Neuron (in vitro differentiated cells): ENCODE measurements at regions not wholly inside any gene's neighbourhood (a gene's known extent, or its start where the extent isn't known, plus 50 kb on each side); places are given as distances from the start of the nearest gene placed in this dataset.
"Not testable (repeated sequence)": the region's sequence is repeated elsewhere in the genome, so short reads cannot be mapped to it uniquely, and the experiment has no call there.

ENCODE experiments used
- H2AFZ ChIP-seq: one replicate; pipeline ENCODE4 v1.6.1; 2013; ENCODE audit warnings: low read depth, mild to moderate bottlenecking, inconsistent platforms, low read length, moderate library complexity
- H3K27me3 ChIP-seq: one replicate; pipeline ENCODE4 v1.6.1; 2013; ENCODE audit warnings: low read length; ENCODE audit not compliant: insufficient read depth
- H3K36me3 ChIP-seq: one replicate; pipeline ENCODE4 v1.6.1; 2013; ENCODE audit warnings: low read length; ENCODE audit not compliant: insufficient read depth
- H3K4me1 ChIP-seq: one replicate; pipeline ENCODE4 v1.6.1; 2013; ENCODE audit warnings: low read length; ENCODE audit not compliant: insufficient read depth
- H3K4me3 ChIP-seq: 2 replicates; pipeline ENCODE4 v1.5.1; 2013; ENCODE audit warnings: mild to moderate bottlenecking, low read length, moderate library complexity
- H3K9me3 ChIP-seq: one replicate; pipeline ENCODE4 v1.6.1; 2013; ENCODE audit warnings: low read length

- not testable (repeated sequence) for H3K27me3 ChIP-seq, H3K9me3 ChIP-seq, H3K4me3 ChIP-seq
Measured at GRCh38 chr14:71558943-71559342, 373.3 kb upstream of the RGS6 start.

GRCh38 chr14:71560751-71561150 is 371.5 kb upstream of the RGS6 start:
- peaks cover 9% of the 10 kb centered on the region for H3K4me1 ChIP-seq
- no peak overlapping the region for H2AFZ ChIP-seq
- no peaks in the 10 kb centered on the region for H3K9me3 ChIP-seq
- H3K27me3 ChIP-seq, result no peaks in the 10 kb centered on the region
- no peaks in the 10 kb centered on the region for H3K36me3 ChIP-seq
- H3K4me3 ChIP-seq, result no peak overlapping the region

More at GRCh38 chr14:71558943-71559342, 373.3 kb upstream of the RGS6 start:
- not testable (repeated sequence) for H3K36me3 ChIP-seq, H2AFZ ChIP-seq, H3K4me1 ChIP-seq

GRCh38 chr14:71563492-71564153 is 368.6 kb upstream of the RGS6 start:
- Histone ChIP-seq H3K36me3 (no peaks in the 10 kb centered on the region), H3K4me3 (no peak overlapping the region), H2AFZ (no peak overlapping the region), H3K9me3 (no peaks in the 10 kb centered on the region), H3K4me1 (peaks cover 30% of the 10 kb centered on the region), H3K27me3 (no peaks in the 10 kb centered on the region)

- H2AFZ ChIP-seq, result no peak overlapping the region
- no peak overlapping the region for H3K4me3 ChIP-seq
- no peaks in the 10 kb centered on the region for H3K27me3 ChIP-seq
- H3K36me3 ChIP-seq, result no peaks in the 10 kb centered on the region
- H3K4me1 ChIP-seq, result peaks cover 31% of the 10 kb centered on the region
- H3K9me3 ChIP-seq, result no peaks in the 10 kb centered on the region
Measured at GRCh38 chr14:71566276-71566675, 366.0 kb upstream of the RGS6 start.

- H3K36me3 ChIP-seq, H2AFZ ChIP-seq, H3K9me3 ChIP-seq, H3K27me3 ChIP-seq, H3K4me3 ChIP-seq: not testable (repeated sequence)
- peaks cover 31% of the 10 kb centered on the region for H3K4me1 ChIP-seq
Measured at GRCh38 chr14:71567499-71568133, 364.6 kb upstream of the RGS6 start.

GRCh38 chr14:71574976-71575375 is 357.3 kb upstream of the RGS6 start:
- Histone ChIP-seq H3K4me3 (no peak overlapping the region), H2AFZ (no peak overlapping the region), H3K36me3 (no peaks in the 10 kb centered on the region), H3K9me3 (no peaks in the 10 kb centered on the region), H3K4me1 (peaks cover 24% of the 10 kb centered on the region), H3K27me3 (no peaks in the 10 kb centered on the region)

GRCh38 chr14:71576472-71576871 is 355.8 kb upstream of the RGS6 start:
- H2AFZ ChIP-seq, result no peak overlapping the region
- H3K27me3 ChIP-seq, result no peaks in the 10 kb centered on the region
- no peaks in the 10 kb centered on the region for H3K36me3 ChIP-seq
- no peaks in the 10 kb centered on the region for H3K9me3 ChIP-seq
- H3K4me3 ChIP-seq, result no peak overlapping the region
- H3K4me1 ChIP-seq, result peaks cover 24% of the 10 kb centered on the region

- Histone ChIP-seq H2AFZ (no peak overlapping the region), H3K27me3 (no peaks in the 10 kb centered on the region), H3K9me3 (no peaks in the 10 kb centered on the region), H3K36me3 (no peaks in the 10 kb centered on the region), H3K4me1 (peaks cover 25% of the 10 kb centered on the region), H3K4me3 (no peak overlapping the region)
Measured at GRCh38 chr14:71579331-71579730, 352.9 kb upstream of the RGS6 start.

- no peaks in the 10 kb centered on the region for H3K9me3 ChIP-seq
- peaks cover 21% of the 10 kb centered on the region for H3K4me1 ChIP-seq
- no peaks in the 10 kb centered on the region for H3K27me3 ChIP-seq
Measured at GRCh38 chr14:71582705-71583104, 349.5 kb upstream of the RGS6 start.

GRCh38 chr14:71583194-71583593 is 349.0 kb upstream of the RGS6 start:
- H3K9me3 ChIP-seq, result no peaks in the 10 kb centered on the region

More at GRCh38 chr14:71582705-71583104, 349.5 kb upstream of the RGS6 start:
- H2AFZ ChIP-seq, result no peak overlapping the region
- H3K4me3 ChIP-seq, result no peak overlapping the region
- no peaks in the 10 kb centered on the region for H3K36me3 ChIP-seq

GRCh38 chr14:71583705-71584104 is 348.5 kb upstream of the RGS6 start:
- Histone ChIP-seq H3K4me1 (peaks cover 21% of the 10 kb centered on the region), H3K36me3 (no peaks in the 10 kb centered on the region), H3K9me3 (no peaks in the 10 kb centered on the region), H2AFZ (no peak overlapping the region), H3K4me3 (no peak overlapping the region), H3K27me3 (no peaks in the 10 kb centered on the region)

More at GRCh38 chr14:71583194-71583593, 349.0 kb upstream of the RGS6 start:
- no peaks in the 10 kb centered on the region for H3K27me3 ChIP-seq
- no peak overlapping the region for H2AFZ ChIP-seq
- H3K36me3 ChIP-seq, result no peaks in the 10 kb centered on the region
- no peak overlapping the region for H3K4me3 ChIP-seq
- H3K4me1 ChIP-seq, result peaks cover 21% of the 10 kb centered on the region

GRCh38 chr14:71585361-71585760 is 346.9 kb upstream of the RGS6 start:
- peak overlapping the region; percentile 43 for H3K4me3 ChIP-seq
- H3K27me3 ChIP-seq, result no peaks in the 10 kb centered on the region
- peaks cover 21% of the 10 kb centered on the region for H3K4me1 ChIP-seq
- H3K36me3 ChIP-seq, result no peaks in the 10 kb centered on the region
- H2AFZ ChIP-seq, result no peak overlapping the region
- H3K9me3 ChIP-seq, result no peaks in the 10 kb centered on the region

- Histone ChIP-seq H3K4me1 (peaks cover 21% of the 10 kb centered on the region), H3K9me3 (no peaks in the 10 kb centered on the region), H2AFZ (peak overlapping the region; percentile 13), H3K36me3 (no peaks in the 10 kb centered on the region), H3K27me3 (no peaks in the 10 kb centered on the region), H3K4me3 (peak overlapping the region; percentile 43)
Measured at GRCh38 chr14:71586131-71586897, 345.9 kb upstream of the RGS6 start.
